ENCODE measurements at regions not wholly inside any gene's neighbourhood (a gene's known extent, or its start where the extent isn't known, plus 50 kb on each side); places are given as distances from the start of the nearest gene placed in this dataset.

GRCh38 chr21:22582026-22582425 is 1583.8 kb downstream of the NCAM2 start:
- H3K27me3 Mint-ChIP-seq (ENCODE audit: insufficient read depth) = no peaks in the 10 kb centered on the region
- H3K27ac Mint-ChIP-seq = no peak overlapping the region
- intact Hi-C loops (cut with micrococcal nuclease) = no loop called here
- H3K9me3 Mint-ChIP-seq = no peaks in the 10 kb centered on the region
- H3K4me1 Mint-ChIP-seq (ENCODE audit: low read depth) = no peaks in the 10 kb centered on the region
- no peak overlapping the region for H3K4me3 Mint-ChIP-seq
- H3K36me3 Mint-ChIP-seq (ENCODE audit: low read depth) = no peaks in the 10 kb centered on the region
- DNase-seq (ENCODE audit: low spot score) = no peak

GRCh38 chr21:22584308-22584707 is 1586.1 kb downstream of the NCAM2 start:
- no peaks in the 10 kb centered on the region for H3K27me3 Mint-ChIP-seq (ENCODE audit: insufficient read depth)
- no peak overlapping the region for H3K27ac Mint-ChIP-seq
- no peaks in the 10 kb centered on the region for H3K4me1 Mint-ChIP-seq (ENCODE audit: low read depth)
- intact Hi-C loops (cut with micrococcal nuclease) = no loop called here
- H3K9me3 Mint-ChIP-seq = no peaks in the 10 kb centered on the region
- no peaks in the 10 kb centered on the region for H3K36me3 Mint-ChIP-seq (ENCODE audit: low read depth)
- no peak overlapping the region for H3K4me3 Mint-ChIP-seq
- DNase-seq (ENCODE audit: low spot score) = no peak

DNA sequence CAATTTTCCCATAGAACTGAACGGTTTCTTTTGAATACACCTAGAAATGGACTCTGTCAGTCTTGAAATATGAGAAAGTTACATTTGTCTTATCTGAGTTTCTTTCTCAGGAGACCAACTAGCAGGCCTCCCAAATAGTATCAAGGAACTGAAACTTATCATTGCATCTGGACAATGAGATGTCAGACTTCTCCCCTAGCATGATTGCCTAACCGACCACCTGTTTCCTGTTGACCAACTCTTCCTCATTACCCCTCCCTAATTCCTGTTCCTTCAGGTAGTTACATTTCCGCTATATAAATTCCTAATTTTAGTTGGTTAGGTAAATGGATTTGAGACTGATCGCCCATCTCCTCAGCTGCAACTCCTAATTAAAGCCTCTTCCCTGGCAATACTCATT is 1587.3 kb downstream of the NCAM2 start:
- no peaks in the 10 kb centered on the region for H3K4me1 Mint-ChIP-seq (ENCODE audit: low read depth)
- DNase-seq (ENCODE audit: low spot score) = no peak
- intact Hi-C loops (cut with micrococcal nuclease) = no loop called here
- H3K9me3 Mint-ChIP-seq = no peaks in the 10 kb centered on the region
- H3K27me3 Mint-ChIP-seq (ENCODE audit: insufficient read depth) = no peaks in the 10 kb centered on the region
- no peak overlapping the region for H3K4me3 Mint-ChIP-seq
- no peak overlapping the region for H3K27ac Mint-ChIP-seq
- no peaks in the 10 kb centered on the region for H3K36me3 Mint-ChIP-seq (ENCODE audit: low read depth)

- H3K4me1 Mint-ChIP-seq (ENCODE audit: low read depth) = no peaks in the 10 kb centered on the region
- H3K36me3 Mint-ChIP-seq (ENCODE audit: low read depth) = no peaks in the 10 kb centered on the region
- H3K4me3 Mint-ChIP-seq = no peak overlapping the region
- no peak for DNase-seq (ENCODE audit: low spot score)
- H3K27ac Mint-ChIP-seq = no peak overlapping the region
- peaks cover 6% of the 10 kb centered on the region for H3K9me3 Mint-ChIP-seq
- no peaks in the 10 kb centered on the region for H3K27me3 Mint-ChIP-seq (ENCODE audit: insufficient read depth)
- intact Hi-C loops (cut with micrococcal nuclease) = no loop called here
Measured at GRCh38 chr21:22597660-22598255, 1599.5 kb downstream of the NCAM2 start.

- H3K27me3 Mint-ChIP-seq (ENCODE audit: insufficient read depth) = no peaks in the 10 kb centered on the region
- H3K4me1 Mint-ChIP-seq (ENCODE audit: low read depth) = no peaks in the 10 kb centered on the region
- DNase-seq (ENCODE audit: low spot score) = no peak
- H3K36me3 Mint-ChIP-seq (ENCODE audit: low read depth) = no peaks in the 10 kb centered on the region
- no peak overlapping the region for H3K4me3 Mint-ChIP-seq
- intact Hi-C loops (cut with micrococcal nuclease) = no loop called here
- H3K27ac Mint-ChIP-seq = no peak overlapping the region
- no peaks in the 10 kb centered on the region for H3K9me3 Mint-ChIP-seq
Measured at GRCh38 chr21:22609802-22610201, 1611.6 kb downstream of the NCAM2 start.

DNA sequence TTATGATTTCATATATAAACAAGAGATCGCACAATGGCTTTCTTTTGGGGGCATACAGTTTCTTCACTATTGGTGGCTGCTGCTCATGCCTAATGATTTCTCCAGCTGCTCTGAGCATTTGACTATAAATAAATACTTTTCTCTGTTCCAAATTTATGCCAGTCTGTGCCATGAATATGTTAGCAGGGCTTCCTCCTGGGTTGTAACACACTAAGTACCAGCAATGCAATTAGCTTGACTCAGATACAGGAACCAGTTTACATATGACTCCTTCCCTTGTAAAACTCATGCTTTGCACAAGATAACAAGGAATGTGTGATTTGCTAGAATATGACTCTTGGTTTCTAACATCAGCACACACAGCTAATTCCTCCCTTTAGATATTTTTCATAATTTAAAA is 1629.7 kb downstream of the NCAM2 start:
- Mint-ChIP-seq H3K27me3 (ENCODE audit: insufficient read depth) (no peaks in the 10 kb centered on the region), H3K4me1 (ENCODE audit: low read depth) (no peaks in the 10 kb centered on the region), H3K4me3 (no peak overlapping the region), H3K9me3 (no peaks in the 10 kb centered on the region), H3K36me3 (ENCODE audit: low read depth) (no peaks in the 10 kb centered on the region), H3K27ac (no peak overlapping the region)
- intact Hi-C loops (cut with micrococcal nuclease) = no loop called here
- no peak for DNase-seq (ENCODE audit: low spot score)

GRCh38 chr21:22630953-22631465 is 1632.8 kb downstream of the NCAM2 start:
- no peak overlapping the region for H3K4me3 Mint-ChIP-seq
- H3K36me3 Mint-ChIP-seq (ENCODE audit: low read depth) = no peaks in the 10 kb centered on the region
- no peak overlapping the region for H3K27ac Mint-ChIP-seq
- intact Hi-C loops (cut with micrococcal nuclease) = no loop called here
- no peaks in the 10 kb centered on the region for H3K4me1 Mint-ChIP-seq (ENCODE audit: low read depth)
- DNase-seq (ENCODE audit: low spot score) = no peak
- H3K9me3 Mint-ChIP-seq = no peaks in the 10 kb centered on the region
- H3K27me3 Mint-ChIP-seq (ENCODE audit: insufficient read depth) = no peaks in the 10 kb centered on the region

- H3K27ac Mint-ChIP-seq = no peak overlapping the region
- no peaks in the 10 kb centered on the region for H3K36me3 Mint-ChIP-seq (ENCODE audit: low read depth)
- no peaks in the 10 kb centered on the region for H3K27me3 Mint-ChIP-seq (ENCODE audit: insufficient read depth)
- H3K9me3 Mint-ChIP-seq = no peaks in the 10 kb centered on the region
- H3K4me1 Mint-ChIP-seq (ENCODE audit: low read depth) = no peaks in the 10 kb centered on the region
- intact Hi-C loops (cut with micrococcal nuclease) = no loop called here
- no peak overlapping the region for H3K4me3 Mint-ChIP-seq
- DNase-seq (ENCODE audit: low spot score) = no peak
Measured at GRCh38 chr21:22632176-22632575, 1634.0 kb downstream of the NCAM2 start.

DNA sequence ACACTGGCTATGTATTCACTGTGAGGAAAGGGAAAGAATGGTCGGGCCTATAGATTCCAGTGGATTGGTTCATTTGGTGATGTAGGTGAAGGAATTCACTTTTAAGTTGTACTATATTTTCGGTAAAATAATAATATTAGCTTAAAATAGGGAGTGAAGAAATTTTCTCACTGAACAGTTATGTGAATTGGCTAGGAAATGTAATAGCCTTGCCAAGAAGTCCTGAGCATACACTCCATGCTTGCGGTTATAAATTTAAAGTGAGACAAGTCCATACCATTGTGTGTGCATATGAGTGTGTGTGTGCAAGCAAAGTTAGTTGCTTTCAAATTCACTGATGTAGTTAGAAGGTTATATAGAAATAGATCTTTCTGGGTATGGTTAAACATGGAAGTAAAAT is 1651.0 kb downstream of the NCAM2 start:
- no peak overlapping the region for H3K27ac Mint-ChIP-seq
- intact Hi-C loops (cut with micrococcal nuclease) = no loop called here
- no peak for DNase-seq (ENCODE audit: low spot score)
- no peaks in the 10 kb centered on the region for H3K36me3 Mint-ChIP-seq (ENCODE audit: low read depth)
- H3K9me3 Mint-ChIP-seq = peaks cover 14% of the 10 kb centered on the region
- H3K4me3 Mint-ChIP-seq = no peak overlapping the region
- no peaks in the 10 kb centered on the region for H3K4me1 Mint-ChIP-seq (ENCODE audit: low read depth)
- no peaks in the 10 kb centered on the region for H3K27me3 Mint-ChIP-seq (ENCODE audit: insufficient read depth)

GRCh38 chr21:22650226-22650625 is 1652.0 kb downstream of the NCAM2 start:
- Mint-ChIP-seq H3K27ac (no peak overlapping the region), H3K9me3 (peaks cover 14% of the 10 kb centered on the region), H3K4me3 (no peak overlapping the region), H3K36me3 (ENCODE audit: low read depth) (no peaks in the 10 kb centered on the region), H3K27me3 (ENCODE audit: insufficient read depth) (no peaks in the 10 kb centered on the region), H3K4me1 (ENCODE audit: low read depth) (no peaks in the 10 kb centered on the region)
- DNase-seq (ENCODE audit: low spot score) = no peak
- intact Hi-C loops (cut with micrococcal nuclease) = no loop called here

GRCh38 chr21:22657781-22658180 is 1659.6 kb downstream of the NCAM2 start:
- no peaks in the 10 kb centered on the region for H3K36me3 Mint-ChIP-seq (ENCODE audit: low read depth)
- H3K4me1 Mint-ChIP-seq (ENCODE audit: low read depth) = no peaks in the 10 kb centered on the region
- H3K9me3 Mint-ChIP-seq = no peaks in the 10 kb centered on the region
- no peak for DNase-seq (ENCODE audit: low spot score)
- intact Hi-C loops (cut with micrococcal nuclease) = no loop called here
- H3K27ac Mint-ChIP-seq = no peak overlapping the region
- no peak overlapping the region for H3K4me3 Mint-ChIP-seq
- no peaks in the 10 kb centered on the region for H3K27me3 Mint-ChIP-seq (ENCODE audit: insufficient read depth)

GRCh38 chr21:22670148-22670547 is 1671.9 kb downstream of the NCAM2 start:
- intact Hi-C loops (cut with micrococcal nuclease) = no loop called here

DNA sequence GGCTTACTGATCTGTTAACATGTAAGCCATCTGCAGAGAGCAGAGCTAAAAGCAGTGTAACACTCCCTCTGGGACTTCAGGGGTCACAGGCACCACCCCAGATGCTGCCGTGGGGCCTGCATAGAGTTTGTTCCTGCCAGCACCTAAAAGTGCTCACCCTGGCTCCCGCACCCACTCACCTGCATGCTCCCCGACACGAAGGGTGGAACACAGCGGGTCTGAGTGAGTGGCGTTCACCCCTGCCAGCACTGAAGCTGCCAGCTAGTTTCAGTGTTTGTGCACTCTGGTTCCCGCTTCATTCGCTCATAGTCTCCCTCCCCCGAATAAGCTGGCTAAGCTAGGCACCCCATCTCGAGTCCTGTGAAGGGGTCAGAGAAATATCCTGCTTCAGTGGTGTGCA is 1681.0 kb downstream of the NCAM2 start:
- Mint-ChIP-seq H3K27me3 (ENCODE audit: insufficient read depth) (no peaks in the 10 kb centered on the region), H3K4me1 (ENCODE audit: low read depth) (no peaks in the 10 kb centered on the region), H3K9me3 (peaks cover 10% of the 10 kb centered on the region), H3K36me3 (ENCODE audit: low read depth) (no peaks in the 10 kb centered on the region), H3K4me3 (no peak overlapping the region), H3K27ac (no peak overlapping the region)
- no peak for DNase-seq (ENCODE audit: low spot score)
- intact Hi-C loops (cut with micrococcal nuclease) = no loop called here

More at GRCh38 chr21:22670148-22670547, 1671.9 kb downstream of the NCAM2 start:
- Mint-ChIP-seq H3K27me3 (ENCODE audit: insufficient read depth) (no peaks in the 10 kb centered on the region), H3K4me1 (ENCODE audit: low read depth) (no peaks in the 10 kb centered on the region), H3K36me3 (ENCODE audit: low read depth) (no peaks in the 10 kb centered on the region), H3K27ac (no peak overlapping the region), H3K9me3 (peaks cover 5% of the 10 kb centered on the region), H3K4me3 (no peak overlapping the region)
- no peak for DNase-seq (ENCODE audit: low spot score)

DNA sequence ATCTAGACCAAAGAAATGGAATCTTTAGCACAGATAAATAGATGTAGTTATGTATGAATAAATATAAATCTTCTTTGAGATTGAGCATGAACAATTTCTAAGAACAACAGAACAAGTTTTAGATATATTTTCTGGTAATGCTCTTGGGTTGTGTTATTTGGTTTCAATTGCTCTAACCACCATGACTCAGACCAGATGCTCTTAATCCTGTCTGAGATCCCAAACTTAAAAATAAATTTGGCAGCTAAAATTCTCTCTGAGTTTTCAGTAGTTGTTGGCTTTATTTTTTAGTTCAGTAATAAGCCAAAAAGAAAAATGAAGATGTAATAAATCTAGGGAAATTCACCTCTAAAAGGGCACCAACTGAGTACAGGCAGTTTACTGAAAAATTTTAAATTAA is 1693.4 kb downstream of the NCAM2 start:
- DNase-seq (ENCODE audit: low spot score) = no peak
- H3K4me3 Mint-ChIP-seq = no peak overlapping the region
- no peaks in the 10 kb centered on the region for H3K4me1 Mint-ChIP-seq (ENCODE audit: low read depth)
- peaks cover 12% of the 10 kb centered on the region for H3K9me3 Mint-ChIP-seq
- H3K27me3 Mint-ChIP-seq (ENCODE audit: insufficient read depth) = no peaks in the 10 kb centered on the region
- H3K36me3 Mint-ChIP-seq (ENCODE audit: low read depth) = no peaks in the 10 kb centered on the region
- H3K27ac Mint-ChIP-seq = no peak overlapping the region
- intact Hi-C loops (cut with micrococcal nuclease) = no loop called here

Measured in activated T-helper 1 cell treated with anti-CD3 and anti-CD28 coated beads, Interleukin-12 subunit alpha, Interleukin-12 subunit beta, Interleukin-2, Interleukin-4 antibody, amounts not matched to agents 30 ng/mL and 10 ng/mL and 1 ng/mL, durations not matched to agents 14 hours and 24 hours and 36 hours (primary cell).